ENCODE measurements at regions not wholly inside any gene's neighbourhood (a gene's known extent, or its start where the extent isn't known, plus 50 kb on each side); places are given as distances from the start of the nearest gene placed in this dataset.

DNA sequence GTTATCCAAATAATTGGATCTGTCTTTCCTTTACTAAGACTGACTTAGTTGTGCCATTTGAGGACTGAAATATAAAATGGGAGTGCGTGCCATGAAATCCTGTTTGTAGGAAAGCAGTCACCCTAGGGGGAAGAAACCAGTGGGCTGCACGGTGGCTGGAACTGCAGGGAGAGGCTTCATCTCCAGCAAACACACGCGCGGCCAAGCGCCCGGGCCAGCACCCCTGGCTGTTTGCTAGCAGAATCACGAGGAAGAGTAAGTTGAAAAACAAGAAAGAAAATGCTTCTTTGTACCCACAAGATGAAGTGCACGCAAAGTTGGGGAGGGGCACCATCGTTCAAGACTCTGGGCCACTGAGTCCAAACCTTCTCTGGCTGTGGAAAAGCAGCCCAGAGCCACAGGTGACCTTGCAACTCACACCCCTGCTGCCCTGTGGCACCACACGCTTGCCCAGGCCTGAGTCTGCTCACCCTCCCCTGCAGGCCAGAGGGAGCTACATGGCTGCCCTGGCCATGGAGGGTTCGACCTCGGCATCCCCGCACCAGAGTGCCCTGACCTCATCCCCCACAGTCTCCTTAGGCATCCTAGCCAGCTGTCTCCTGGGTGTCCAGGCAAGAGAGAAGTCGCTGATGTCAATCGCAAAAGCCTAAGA, 55.2 kb downstream of the IRX2 start:
- no peak for DNase-seq (ENCODE audit: low spot score)

DNA sequence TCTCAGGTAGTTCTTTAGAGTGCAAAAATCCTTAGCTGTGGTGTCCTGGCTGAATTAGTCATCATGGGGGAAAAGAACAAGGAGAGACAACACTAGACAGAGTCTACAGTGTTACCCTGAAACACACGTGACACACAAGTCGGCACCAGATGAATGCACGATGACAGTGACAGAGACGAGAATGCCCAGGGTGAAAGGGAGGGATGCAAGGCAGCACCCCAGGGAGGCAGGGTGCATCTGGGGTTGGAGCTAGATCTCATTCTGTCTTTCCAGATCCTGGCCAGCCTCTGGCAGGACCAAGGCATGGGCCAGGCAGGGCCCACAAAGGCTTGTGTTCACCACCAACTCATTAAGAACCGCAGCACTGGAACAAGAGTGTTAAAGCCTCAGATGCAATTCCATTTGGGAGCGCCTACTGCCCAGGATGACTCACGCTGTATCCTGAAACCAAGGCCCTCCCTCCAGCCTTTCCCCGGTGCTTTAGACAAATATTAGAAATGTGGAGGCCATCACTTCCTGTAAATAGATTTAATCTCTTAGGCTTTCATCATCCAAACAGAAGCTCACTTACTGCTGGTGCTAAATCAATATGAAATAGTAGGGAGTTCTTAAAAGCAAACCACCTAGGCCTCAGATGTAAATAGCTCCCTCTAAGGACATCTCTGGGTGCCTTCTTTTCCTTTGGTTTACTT, 56.1 kb downstream of the IRX2 start:
- DNase-seq (ENCODE audit: low spot score): no peak

DNA sequence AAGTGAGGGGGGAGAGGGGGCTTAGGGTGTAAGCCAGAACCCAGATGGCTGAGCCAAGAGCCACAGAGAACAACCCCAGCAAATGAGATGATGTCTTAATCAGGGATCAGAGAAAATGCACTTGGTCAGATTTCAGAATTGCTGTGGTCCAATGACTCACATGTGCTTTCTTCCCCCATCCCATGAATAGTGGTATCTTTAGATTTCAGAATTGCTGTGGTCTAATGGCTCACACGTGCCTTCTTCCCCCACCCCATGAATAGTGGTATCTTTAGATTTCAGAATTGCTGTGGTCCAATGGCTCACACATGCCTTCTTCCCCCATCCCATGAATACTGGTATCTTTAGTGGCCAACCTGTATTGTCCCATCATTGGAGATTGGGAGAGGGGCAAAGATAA, 59.9 kb downstream of the IRX2 start:
- DNase-seq (ENCODE audit: low spot score): no peak

DNA sequence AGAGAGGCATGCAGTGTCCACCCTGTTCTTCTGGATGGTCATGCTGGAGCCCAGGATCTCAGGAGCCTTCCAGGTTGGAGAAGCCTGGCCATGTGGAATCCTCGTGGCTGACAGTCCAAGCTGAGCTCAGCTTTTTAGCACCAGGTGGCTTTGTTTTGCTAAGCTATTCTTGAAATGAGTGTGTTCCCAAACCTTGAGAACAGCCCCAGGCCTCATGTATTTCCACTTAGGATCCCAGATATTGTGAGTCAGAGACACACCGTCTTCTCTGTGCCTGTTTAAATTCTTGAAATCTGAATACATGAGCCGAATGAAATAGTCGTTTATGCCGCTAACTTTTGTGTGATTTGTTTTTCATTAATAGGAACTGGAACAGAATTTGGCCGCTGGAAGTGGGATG, 61.2 kb downstream of the IRX2 start:
- no peak for DNase-seq (ENCODE audit: low spot score)

DNA sequence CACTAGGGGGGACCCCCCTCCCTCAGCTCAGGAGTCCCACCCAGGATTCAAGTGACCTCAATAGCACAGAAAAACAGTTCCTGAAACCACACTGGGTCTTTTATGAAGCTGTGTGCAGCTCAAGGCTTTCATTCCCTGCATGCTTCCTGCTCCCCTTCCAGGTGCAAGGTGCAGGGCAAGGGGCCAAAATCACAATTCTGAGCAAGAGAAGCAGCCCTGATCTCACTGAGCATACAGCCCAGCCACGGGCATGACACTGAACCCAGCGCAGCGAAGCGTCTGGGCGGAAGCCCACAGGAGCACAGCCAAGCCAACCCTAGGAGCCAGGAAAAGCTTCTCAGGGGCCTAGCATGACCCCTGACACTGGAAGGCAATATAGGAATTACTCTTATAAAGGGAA, 62.9 kb downstream of the IRX2 start:
- no peak for DNase-seq (ENCODE audit: low spot score)

DNA sequence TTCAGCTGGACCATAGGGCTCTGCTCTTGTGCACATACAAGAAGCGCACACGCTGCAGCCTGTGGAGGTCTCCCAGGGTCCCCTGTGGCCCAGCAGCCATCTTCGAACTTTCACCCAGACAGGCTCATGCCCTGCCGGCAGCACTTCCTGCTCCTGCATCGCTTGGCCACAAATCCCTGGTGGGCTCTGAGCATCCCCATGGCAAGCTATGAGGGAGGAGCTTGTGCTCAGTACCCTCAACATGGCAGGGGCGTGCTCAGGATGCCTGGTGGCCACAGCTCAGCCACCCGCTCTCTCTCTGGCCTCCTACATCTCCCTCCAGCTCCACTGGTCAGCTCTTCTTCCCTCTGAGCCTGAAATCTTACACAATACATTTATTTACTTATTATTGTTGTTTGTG, 63.7 kb downstream of the IRX2 start:
- DNase-seq (ENCODE audit: low spot score): no peak

DNA sequence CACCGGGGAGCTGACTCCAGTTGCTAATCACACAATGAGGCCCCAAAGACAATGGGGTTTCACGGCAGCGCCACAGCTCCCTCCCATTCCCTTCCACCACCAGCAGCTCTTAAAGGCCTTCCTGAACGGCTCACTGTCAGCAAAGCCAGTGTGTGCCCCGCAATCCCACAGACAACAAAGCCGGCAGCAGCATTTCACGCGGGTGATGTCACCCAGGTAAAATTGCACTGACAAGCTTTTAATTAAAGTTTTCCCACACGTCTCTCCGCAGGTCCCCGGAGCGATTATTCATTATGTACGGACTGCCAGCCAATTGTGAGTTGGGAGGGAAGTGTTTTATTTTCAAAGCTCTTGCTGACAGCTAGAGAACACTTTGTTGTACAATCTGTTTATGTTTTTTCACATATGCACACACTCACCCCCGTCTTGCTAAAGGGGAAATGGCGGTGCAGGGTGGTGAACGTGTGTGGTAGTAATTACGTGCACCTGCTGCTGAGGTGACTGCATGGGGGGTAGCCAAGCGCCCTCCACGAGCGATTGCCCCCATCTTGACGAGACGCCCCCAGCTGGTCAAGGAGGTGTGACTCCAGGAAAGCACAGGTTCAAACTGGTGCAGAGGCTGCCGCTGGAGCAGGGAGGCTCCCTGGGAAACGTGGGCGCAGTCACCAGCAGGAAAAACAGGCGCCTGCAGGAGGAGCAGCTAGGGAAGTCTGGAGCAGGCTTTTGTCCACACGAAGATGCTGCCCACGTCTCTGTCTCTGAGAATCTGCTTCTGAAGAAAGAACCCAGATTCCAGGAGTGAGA, 65.0 kb downstream of the IRX2 start:
- no peak for DNase-seq (ENCODE audit: low spot score)

DNA sequence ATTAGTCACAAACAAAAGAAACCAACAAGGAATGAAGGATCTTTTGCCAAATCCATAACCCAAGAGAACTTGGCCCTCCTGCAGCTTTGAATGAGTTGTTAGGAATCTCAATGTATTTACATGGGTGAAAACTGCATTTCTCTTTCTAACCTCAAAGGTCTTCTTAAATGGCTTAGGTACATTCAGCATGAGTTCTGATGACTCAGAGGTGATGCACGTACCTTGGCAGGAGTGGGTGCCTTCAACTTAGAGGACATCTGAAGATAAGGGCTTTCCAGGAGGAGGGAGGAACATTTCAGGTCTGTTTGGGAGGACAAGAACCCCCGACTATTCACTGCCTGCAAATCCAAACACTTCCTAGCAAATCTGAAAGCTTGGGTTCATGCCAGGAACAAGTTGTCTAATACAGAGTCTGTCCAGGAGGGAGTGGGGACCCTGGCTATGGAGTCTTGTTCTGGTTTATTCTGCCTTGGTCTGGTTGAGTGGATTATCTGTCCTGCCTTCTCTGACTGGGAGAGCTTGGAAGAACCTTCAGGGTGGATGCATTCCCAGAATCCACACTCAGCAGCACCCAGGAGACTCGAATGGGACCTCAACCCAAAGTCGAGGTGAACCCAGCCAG, 65.7 kb downstream of the IRX2 start:
- DNase-seq (ENCODE audit: low spot score): no peak

DNA sequence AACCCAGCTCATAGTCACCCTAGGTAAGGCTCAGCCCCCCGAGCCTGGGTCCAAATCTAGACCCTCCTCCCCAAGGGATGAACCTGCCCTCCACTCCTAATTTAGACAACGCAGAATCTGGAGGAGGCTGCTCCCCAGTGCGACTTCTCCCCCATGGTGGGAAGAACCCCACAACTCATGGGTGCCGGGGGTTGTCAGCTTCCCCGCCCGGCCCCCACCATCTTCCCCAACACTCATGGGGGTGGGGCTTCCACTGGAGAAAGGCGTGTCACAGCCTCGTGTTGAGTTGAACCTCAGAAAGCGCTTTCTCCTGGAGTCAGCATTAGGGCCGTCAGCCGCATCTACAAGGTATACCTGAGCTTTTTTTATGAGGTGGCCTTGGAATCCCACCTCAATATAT, 66.9 kb downstream of the IRX2 start:
- DNase-seq (ENCODE audit: low spot score): no peak

DNA sequence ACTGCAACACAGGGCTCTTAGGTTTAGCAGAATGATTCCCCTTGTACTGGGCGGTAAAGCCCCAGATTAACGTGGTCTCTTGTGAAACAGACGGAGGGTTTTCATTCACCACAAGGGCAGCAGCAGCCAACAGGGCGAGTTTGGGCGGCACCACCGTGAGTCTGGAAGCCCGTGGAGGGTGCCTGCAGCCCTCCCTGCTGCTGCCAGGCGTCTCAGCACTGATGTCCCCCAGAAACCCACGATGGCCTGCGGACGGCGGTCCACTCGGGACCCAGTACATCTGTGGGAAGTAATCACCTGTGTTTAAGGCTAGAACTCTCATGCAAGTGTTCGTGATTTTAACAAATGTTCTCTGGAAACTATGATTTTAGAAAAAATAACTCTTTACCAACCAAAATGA, 67.8 kb downstream of the IRX2 start:
- no peak for DNase-seq (ENCODE audit: low spot score)

DNA sequence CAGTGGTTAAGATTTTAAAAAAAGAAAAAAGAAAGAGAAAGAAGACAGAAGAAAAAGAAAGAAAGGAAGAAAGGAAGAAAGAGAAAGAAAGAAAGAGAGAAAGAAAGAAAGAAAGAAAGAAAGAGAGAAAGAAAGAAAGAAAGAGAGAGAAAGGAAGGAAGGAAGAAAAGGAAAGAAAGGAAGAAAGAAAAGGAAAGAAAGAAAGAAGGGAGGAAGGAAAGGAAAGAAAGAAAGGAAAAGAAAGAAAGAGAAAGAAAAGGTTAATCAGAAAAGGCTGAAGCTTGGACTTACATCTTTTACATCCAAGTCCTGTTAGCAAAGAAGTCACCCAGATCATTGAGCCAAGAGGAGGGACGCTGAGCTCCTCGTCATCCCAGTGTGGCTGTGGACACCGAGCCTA, 70.0 kb downstream of the IRX2 start:
- DNase-seq (ENCODE audit: low spot score): no peak

DNA sequence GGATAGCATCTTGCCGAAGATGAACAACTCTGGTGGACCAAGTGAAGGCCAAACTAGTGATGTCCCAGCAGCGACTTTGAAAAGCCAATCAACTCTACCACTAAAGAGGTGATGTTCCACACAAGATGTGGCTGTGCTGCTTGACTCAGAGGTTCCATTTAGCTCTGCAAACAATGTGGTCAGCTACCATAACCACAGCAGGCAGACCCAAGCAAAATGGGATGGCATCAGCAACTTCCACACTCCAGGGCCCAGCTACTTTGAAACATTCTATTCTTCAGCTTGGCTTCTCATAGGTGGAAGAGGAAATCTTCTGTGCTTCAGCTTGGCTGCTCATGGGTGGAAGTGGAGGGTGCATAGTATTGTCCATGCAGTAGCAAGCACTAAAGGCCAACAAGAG, 70.5 kb downstream of the IRX2 start:
- no peak for DNase-seq (ENCODE audit: low spot score)

DNA sequence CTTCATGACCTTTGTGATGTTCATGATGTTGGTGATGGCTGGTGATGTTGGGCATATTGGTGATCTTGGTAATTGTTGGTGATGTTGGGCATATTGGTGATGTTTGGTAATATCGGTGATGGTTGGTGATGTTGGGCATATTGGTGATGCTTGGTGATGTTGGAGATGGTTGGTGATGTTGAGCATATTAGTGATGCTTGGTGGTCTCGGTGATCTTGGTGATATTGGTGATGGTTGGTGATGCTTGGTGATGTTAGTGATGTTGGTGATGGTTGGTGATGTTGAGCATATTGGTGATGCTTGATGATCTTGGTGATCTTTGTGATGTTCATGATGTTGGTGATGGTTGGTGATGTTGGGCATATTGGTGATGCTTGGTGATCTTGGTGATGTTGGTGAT, 73.8 kb downstream of the IRX2 start:
- no peak for DNase-seq (ENCODE audit: low spot score)

DNA sequence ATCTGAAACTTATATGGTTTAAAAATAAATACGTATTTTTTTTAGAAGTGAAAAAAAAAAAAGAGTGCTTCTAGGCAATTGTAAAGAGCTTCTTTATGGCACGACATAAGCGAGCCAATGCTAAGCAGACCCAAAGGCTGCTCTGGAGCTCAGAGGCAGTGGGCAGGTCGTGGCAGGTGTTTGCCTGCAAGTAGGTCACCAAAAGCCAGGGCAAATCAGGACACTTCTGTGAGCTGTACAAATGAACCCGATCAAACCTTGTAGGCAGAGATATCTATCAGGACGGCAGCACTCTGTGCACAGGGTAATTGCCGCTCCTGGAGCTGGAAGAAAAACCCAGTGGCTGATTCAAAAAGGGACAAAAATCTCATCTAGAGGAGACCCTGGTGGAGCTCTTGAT, 75.9 kb downstream of the IRX2 start:
- no peak for DNase-seq (ENCODE audit: low spot score)

DNA sequence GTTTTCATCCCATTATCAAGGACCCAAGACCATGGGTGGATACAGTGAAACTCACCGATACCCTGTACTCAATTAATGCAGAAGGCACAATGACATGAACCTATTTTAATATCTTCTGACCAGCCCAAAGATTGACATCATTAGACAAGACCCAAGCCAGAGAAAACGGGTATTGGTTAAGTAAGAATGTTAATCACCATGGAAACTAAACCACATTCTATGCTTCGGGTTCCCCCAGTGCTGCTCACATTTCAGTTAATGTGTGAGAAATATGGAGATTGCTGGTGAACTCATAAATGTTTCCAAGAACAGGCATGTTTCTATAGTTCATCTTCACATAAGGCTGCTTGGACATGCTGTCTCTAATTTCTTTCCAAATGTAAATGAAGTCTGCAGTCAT, 77.0 kb downstream of the IRX2 start:
- no peak for DNase-seq (ENCODE audit: low spot score)

DNA sequence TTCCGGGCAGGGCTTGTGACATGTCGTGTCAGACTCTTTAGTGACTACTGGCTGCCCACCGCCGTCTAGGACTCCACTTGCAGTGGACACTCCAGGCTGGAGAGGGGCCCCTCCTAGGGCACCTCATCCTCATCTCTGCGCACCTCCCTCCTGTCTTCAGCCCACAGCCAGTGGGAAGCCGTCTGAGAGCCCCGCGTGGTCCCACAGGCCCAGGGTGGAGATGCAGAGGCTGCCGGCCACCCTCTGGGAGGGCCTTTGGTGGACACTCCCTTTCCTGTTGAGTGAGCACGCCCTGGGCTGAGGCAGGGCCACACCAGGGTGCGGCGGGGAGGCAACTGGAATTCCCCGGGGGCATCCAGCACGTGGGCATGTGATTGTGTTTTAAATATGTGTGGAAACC, 80.5 kb downstream of the IRX2 start:
- DNase-seq (ENCODE audit: low spot score): no peak

DNA sequence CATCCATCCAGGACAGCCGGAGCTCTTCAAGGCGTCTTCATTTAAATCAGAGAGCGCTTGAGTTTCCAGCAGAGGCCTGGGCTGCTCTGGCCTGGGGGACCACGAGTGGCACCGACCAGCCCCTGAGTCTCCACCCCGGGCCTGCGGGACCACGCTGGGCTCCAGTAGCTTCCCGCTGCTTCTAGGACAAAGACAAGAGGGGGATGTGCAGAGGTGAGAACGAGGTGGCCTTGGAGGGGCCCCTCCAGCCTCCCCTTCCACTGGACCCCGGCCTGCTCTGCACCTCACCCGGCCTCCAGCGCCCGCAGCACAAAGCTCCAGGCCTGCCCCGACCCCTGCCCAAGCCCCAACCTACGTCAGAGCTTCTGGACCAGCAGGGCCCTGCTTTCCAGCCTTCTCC, 81.6 kb downstream of the IRX2 start:
- no peak for DNase-seq (ENCODE audit: low spot score)

DNA sequence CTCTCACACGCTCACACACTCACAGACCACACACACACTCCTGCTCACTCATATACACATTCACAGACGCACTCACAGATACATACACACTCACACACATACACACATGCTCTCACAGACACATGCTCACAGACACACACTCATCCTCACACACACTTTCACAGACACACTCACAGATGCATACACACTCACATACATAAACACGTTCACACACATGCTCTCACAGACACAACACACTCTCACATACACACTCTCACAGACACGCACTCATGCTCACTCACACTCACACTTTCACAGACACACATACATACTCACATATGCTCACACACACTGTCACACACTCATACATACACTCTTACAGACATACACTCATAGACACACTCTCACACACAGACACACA, 82.2 kb downstream of the IRX2 start:
- no peak for DNase-seq (ENCODE audit: low spot score)

DNA sequence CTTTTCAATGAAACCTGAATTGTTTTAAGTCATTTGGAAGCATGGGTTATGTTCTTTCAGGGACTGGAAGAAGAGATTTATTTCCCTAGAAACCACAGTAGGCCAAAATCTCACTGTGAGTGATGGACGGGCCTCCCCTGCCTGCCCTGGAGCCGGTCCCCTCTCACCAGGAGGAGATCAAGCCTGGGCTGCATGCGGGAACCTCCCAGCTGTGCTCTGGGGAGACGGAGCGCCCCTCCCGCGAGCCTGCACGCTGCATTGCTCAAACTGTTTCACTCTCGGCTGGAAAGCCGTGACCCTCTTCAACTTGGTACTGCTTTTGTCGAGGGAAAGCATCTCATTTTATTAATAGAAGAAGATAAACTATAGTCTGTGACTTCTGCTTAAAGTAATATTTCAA, 85.4 kb downstream of the IRX2 start:
- DNase-seq (ENCODE audit: low spot score): no peak

DNA sequence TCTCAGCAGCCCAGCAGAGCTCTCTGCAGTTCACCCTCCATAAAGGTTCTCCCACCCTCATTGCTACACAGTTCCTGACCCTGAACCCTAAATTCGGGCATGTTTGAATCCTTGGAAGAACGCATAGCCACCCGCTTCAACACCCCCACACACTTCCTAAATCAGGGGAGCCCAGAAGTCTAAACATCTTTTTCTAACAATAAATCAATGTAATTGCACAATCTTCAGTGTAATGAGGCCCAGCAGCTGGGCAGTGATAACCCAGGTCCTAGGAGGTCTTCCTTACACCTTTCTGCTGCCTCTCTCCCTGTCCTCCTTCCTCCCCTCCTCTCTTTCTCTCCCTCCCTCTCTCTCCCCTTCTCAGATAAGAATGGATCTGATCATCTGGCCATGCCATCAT, 88.0 kb downstream of the IRX2 start:
- no peak for DNase-seq (ENCODE audit: low spot score)

DNA sequence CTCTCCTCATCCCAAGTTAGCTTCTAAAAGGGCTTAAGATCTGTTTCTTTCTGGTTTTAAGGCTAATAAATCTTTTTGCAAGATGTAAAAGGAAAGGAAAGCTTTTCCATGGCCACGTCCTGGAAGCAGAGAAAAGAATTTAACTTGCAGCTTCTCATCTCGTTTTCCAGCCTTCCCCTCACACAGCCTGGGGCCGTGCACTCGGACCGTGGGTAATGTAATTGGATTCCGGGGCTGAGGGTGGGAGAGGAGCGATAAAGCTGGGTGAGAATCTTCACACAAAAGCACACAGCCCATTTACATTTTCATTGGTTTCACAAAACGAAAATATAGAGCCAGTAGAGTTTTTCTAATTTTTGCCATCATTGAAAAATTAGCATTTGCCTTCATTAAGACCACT, 91.2 kb downstream of the IRX2 start:
- no peak for DNase-seq (ENCODE audit: low spot score)

DNA sequence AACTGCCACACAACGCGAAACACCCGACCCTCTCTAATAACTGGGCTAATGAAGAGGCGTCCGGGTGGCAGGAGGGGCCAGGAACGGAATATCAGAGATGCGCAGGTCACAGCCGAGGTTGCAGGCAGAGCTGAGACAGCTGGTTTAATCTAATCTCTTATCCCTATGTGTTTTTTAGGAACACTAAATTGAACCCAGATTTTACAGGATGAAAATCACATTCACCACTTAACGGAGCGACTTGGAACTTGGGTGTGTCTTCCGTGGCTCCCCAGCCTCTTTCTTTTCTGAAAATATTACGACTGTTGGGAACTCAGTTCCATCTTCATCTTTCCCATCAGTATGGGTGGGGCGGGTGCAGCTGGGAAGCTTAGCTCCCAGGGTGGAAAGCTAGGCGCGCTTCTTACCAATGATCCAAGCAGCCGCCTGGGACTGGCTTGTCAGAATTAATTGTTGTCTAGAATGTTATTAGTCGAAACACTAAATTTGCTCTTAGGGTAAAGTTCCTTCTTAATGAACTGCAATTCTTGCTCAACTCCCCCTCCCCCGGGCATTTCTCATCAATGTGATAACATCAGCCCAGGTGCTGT, 92.5 kb downstream of the IRX2 start:
- DNase-seq (ENCODE audit: low spot score): no peak

DNA sequence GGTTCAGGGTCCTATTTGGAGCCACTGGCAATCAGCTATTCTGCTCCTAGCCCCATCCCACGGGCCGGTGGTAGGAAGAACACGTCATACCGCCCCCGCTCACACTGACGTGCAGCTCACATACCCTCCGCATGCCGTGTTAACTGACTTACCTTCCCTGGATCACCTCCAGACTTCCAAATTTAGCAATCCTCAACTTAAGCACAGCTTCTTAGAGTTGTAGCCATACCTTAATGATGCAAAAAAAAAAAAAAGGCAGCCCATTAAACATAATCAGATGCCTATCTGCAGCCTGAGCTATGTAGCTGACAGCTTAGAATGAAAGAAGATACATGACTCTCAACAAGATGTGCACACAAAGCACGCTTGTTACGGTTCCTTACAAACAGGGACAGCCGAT, 93.0 kb downstream of the IRX2 start:
- DNase-seq (ENCODE audit: low spot score): no peak
